Immature natural killer cell (primary cell): ENCODE measurements at regions not wholly inside any gene's neighbourhood (a gene's known extent, or its start where the extent isn't known, plus 50 kb on each side); places are given as distances from the start of the nearest gene placed in this dataset.

Experiments used
- DNase-seq, 3 donors: peaks; one replicate each; pipeline ENCODE4 v3.0.0; 2022; ENCODE audit warnings: mixed read lengths in 1 of 3
- H3K27ac Mint-ChIP-seq, 6 donors: one replicate each; pipeline ENCODE4 v1.8.0; 2020; ENCODE audit warnings: mixed read lengths in 6 of 6, mild to moderate bottlenecking in 5 of 6, inconsistent platforms in 4 of 6, moderate library complexity in 3 of 6
- H3K27me3 Mint-ChIP-seq, 3 donors: one replicate each; pipeline ENCODE4 v1.8.0; 2020 to 2021; ENCODE audit warnings: low read depth in 3 of 3, mild to moderate bottlenecking in 3 of 3, mixed read lengths in 3 of 3, moderate library complexity in 3 of 3, inconsistent platforms in 1 of 3
- H3K36me3 Mint-ChIP-seq, 3 donors: one replicate each; pipeline ENCODE4 v1.8.0; 2020; ENCODE audit warnings: mixed read lengths in 3 of 3, inconsistent platforms in 2 of 3, mild to moderate bottlenecking in 2 of 3
- H3K4me1 Mint-ChIP-seq, 2 donors: one replicate each; pipeline ENCODE4 v1.8.0; 2020; ENCODE audit warnings: inconsistent platforms in 2 of 2, mild to moderate bottlenecking in 2 of 2, mixed read lengths in 2 of 2, moderate library complexity in 1 of 2
- H3K4me3 Mint-ChIP-seq, 5 donors: one replicate each; pipeline ENCODE4 v1.8.0; 2020; ENCODE audit warnings: mild to moderate bottlenecking in 5 of 5, mixed read lengths in 5 of 5, inconsistent platforms in 3 of 5, moderate library complexity in 3 of 5
- H3K9me3 Mint-ChIP-seq, 6 donors: one replicate each; pipeline ENCODE4 v1.8.0; 2020; ENCODE audit warnings: mild to moderate bottlenecking in 6 of 6, mixed read lengths in 6 of 6, inconsistent platforms in 4 of 6, moderate library complexity in 3 of 6

DNA sequence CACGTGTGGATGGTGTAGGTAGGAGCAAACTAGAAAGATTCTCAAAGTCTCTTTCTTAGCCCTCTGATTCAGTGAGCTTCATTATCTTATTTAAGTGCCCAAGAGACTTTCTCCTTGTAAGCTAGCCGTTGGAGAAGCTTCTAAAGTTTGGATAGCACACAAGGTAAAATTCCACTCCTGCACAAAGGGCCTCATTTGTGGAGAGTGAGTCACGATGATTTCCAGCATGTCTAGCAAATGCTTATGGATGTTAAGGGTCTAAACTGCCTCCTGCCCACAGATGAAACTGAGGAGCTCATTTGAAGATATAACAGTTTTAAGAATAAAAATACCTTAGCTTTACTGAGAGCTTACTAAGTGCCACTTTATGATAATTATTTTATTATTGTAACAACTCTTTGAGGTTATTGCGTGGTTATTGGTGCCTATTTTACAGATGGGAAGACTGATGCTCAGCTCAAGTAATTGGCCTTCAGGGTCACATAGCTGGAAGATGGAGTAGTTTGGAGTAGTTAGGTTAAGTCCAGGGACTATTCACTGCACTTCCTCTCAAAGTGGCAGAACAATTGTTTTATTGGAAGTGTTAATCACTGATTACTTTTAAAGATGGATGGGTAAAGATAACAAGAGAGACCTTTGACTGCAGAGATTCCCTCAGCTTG is 78.7 kb upstream of the HIF1A start:
- H3K27me3 Mint-ChIP-seq = peaks cover 0 to 6% (median 4%) of the 10 kb centered on the region in 3 donors
- H3K9me3 Mint-ChIP-seq = no peaks in the 10 kb centered on the region
- H3K4me1 Mint-ChIP-seq = no peaks in the 10 kb centered on the region
- peaks cover 0 to 4% (median 0%) of the 10 kb centered on the region in 3 donors for H3K36me3 Mint-ChIP-seq
- H3K4me3 Mint-ChIP-seq = no peak overlapping the region
- H3K27ac Mint-ChIP-seq = no peak overlapping the region
- DNase-seq = no peak

DNA sequence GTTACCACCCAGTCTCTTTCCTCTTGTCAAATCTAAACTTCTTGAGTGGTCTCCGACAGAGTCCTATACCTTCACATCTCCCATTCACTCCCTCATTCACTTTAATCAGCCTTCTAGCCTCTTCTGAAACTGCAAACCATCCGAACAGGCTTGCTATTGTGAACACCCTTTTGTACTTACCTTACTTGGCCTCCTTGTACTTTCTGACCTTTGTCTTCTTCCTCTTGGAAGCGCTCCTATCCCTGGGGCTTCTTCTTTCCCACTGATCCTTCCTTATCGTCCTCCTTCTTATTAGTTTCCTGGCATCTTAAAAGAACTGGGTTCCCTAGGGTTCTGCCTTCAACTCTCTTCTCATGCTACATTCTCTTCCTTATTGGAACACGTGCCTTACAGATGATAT is 76.9 kb upstream of the HIF1A start:
- peaks cover 0 to 4% (median 0%) of the 10 kb centered on the region in 3 donors for H3K36me3 Mint-ChIP-seq
- H3K27me3 Mint-ChIP-seq = peaks cover 2 to 6% (median 3%) of the 10 kb centered on the region in 3 donors
- no peak overlapping the region for H3K4me3 Mint-ChIP-seq
- H3K9me3 Mint-ChIP-seq = no peaks in the 10 kb centered on the region
- H3K27ac Mint-ChIP-seq = no peak overlapping the region
- no peaks in the 10 kb centered on the region for H3K4me1 Mint-ChIP-seq
- DNase-seq = no peak

DNA sequence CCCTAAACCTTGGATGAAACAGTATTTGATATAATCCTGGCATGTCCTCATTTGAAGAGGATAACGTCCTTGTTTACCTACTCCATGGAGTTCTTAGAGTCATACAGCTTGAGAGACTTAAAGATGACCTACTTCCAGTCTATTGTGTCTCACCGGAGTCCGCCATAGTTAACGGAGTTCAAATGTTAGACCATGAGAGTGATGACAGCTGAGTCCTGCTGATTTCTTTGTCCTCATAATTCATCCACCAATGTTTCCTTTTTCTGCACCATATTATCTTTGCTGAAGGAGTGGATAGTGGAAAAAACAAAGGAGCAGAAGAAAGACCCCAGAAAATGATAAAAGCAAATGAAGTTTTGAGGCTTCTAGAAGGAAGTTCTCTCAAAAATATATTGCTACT is 75.8 kb upstream of the HIF1A start:
- peaks cover 2 to 6% (median 3%) of the 10 kb centered on the region in 3 donors for H3K27me3 Mint-ChIP-seq
- H3K27ac Mint-ChIP-seq = no peak overlapping the region
- DNase-seq = no peak
- no peaks in the 10 kb centered on the region for H3K9me3 Mint-ChIP-seq
- H3K4me3 Mint-ChIP-seq = no peak overlapping the region
- peaks cover 0 to 4% (median 0%) of the 10 kb centered on the region in 3 donors for H3K36me3 Mint-ChIP-seq
- H3K4me1 Mint-ChIP-seq = no peaks in the 10 kb centered on the region

DNA sequence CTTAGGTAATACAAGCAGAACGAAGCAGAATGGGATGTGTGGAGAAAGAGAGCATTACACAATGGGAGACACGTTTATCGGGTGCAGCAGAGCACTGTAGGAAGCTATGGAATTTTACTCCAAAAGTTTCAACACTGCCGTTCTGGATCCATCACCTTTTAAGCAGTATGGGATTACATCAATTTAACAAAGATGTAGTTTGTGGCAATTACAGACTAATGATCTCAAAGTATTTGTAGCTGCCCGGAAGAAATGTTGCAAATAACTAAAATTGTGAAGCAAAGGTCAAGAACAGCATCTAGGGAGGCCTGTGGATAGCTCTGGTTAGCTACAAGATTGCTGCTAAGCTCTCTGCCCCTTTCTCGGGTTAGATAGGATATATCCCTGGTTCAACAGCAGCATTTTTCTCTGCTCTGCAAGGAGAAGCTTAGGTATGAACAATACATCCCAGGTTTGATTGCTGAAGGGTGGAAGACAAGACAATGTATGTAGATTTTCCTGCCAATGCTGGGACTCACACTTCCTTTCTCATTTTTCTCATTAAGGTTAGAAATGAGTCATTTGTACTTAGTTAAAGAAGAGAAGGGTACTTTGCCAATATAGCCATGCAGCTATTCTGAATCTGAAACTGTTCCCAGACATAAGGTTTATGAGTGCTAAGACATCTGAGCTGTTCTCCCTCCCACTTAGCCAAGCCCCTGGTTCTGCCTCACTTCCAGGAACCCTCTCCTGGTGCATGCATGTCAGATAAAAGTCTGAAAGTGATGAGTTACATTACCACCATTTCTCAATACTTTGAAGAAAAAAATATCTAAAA is 75.0 kb upstream of the HIF1A start:
- Mint-ChIP-seq H3K4me1 (no peaks in the 10 kb centered on the region), H3K9me3 (no peaks in the 10 kb centered on the region), H3K36me3 (peaks cover 0 to 4% (median 0%) of the 10 kb centered on the region in 3 donors), H3K27ac (no peak overlapping the region), H3K27me3 (peaks cover 2 to 6% (median 3%) of the 10 kb centered on the region in 3 donors), H3K4me3 (no peak overlapping the region)
- no peak for DNase-seq

DNA sequence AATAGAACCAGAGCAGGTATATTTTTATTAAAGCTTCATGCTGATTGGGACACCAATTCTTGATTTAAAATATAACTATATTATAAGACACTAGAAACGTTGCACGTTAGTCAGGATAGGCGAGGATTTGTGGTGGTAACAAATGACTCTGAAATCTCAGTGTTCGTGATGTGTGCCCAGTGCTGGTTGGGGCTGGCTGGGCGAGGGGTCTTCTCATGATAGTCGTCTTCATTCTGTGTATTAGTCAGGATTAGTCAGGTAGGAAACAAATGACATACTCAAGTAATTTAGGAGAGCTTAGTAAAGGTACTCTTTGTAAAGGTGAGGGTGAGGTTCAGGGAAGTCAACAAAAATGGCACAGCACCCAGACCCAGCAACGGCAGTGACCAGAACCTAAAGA is 73.9 kb upstream of the HIF1A start:
- Mint-ChIP-seq H3K4me3 (no peak overlapping the region), H3K27ac (no peak overlapping the region), H3K9me3 (no peaks in the 10 kb centered on the region), H3K27me3 (peaks cover 2 to 7% (median 5%) of the 10 kb centered on the region in 3 donors), H3K4me1 (no peaks in the 10 kb centered on the region), H3K36me3 (peaks cover 0 to 7% (median 0%) of the 10 kb centered on the region in 3 donors)
- DNase-seq = no peak

DNA sequence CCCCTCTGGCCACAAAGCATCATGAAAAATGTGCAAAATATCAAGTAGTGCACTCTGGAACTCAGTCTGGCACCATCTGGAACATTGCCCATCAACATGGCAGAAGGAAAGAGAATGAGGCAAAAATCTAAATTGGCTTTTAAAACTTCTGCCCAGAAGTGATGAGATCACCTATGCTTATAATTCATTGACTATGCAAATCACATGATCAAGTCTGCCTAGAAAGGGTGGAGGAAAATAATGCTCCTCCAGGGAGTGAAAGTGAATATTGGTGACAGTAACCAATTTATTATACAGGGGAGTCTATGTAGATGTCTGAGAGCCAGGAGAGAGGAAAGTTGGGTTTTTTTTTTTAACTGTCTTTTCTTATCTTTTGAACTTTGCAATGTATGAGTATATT is 73.3 kb upstream of the HIF1A start:
- Mint-ChIP-seq H3K27ac (no peak overlapping the region), H3K36me3 (peaks cover 0 to 7% (median 0%) of the 10 kb centered on the region in 3 donors), H3K9me3 (no peaks in the 10 kb centered on the region), H3K4me1 (no peaks in the 10 kb centered on the region), H3K4me3 (no peak overlapping the region), H3K27me3 (peaks cover 2 to 7% (median 5%) of the 10 kb centered on the region in 3 donors)
- no peak for DNase-seq

DNA sequence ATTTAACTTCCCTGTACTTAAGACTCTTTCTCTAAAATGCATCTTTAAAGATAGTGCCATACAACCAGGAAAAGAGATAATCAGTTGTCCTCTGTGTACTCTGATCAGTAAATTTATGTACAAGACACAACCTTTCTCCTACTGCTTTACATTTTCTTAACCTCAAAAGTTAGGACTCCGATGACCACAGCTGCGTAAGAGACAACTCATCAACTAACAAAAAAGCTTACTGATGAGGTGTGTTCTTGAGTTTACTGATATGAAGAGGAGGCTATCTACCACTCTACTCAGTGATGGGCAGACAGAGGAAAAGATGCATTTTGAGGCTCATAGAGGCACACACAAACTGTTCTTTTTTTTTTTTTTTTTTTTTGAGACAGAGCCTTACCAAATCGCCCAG is 71.4 kb upstream of the HIF1A start:
- H3K9me3 Mint-ChIP-seq = no peaks in the 10 kb centered on the region
- DNase-seq = no peak
- H3K27ac Mint-ChIP-seq = no peak overlapping the region
- H3K27me3 Mint-ChIP-seq = peaks cover 2 to 4% (median 4%) of the 10 kb centered on the region in 3 donors
- no peaks in the 10 kb centered on the region for H3K4me1 Mint-ChIP-seq
- no peak overlapping the region for H3K4me3 Mint-ChIP-seq
- H3K36me3 Mint-ChIP-seq = peaks cover 0 to 7% (median 0%) of the 10 kb centered on the region in 3 donors

DNA sequence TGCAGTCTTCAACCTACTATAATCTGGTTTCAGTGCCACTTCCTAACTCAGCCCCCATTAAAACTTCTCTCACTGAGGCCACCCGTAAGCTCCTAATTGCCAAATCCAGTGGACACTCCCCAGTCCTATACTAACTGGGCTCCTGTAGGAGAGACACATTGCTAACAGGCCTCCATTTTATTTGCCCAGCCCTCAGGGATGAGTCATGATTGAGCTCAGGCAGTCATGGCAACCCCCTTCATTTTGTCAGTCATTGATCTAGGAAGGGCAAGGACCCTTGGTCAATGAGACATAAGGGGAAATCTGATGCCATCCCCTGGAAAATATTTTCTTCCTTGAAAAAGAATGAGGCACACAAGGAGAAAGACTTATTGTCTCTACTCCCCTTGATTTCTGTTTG is 70.1 kb upstream of the HIF1A start:
- H3K27ac Mint-ChIP-seq = no peak overlapping the region
- DNase-seq = no peak
- H3K9me3 Mint-ChIP-seq = no peaks in the 10 kb centered on the region
- H3K4me1 Mint-ChIP-seq = no peaks in the 10 kb centered on the region
- peaks cover 0 to 4% (median 2%) of the 10 kb centered on the region in 3 donors for H3K27me3 Mint-ChIP-seq
- no peak overlapping the region for H3K4me3 Mint-ChIP-seq
- peaks cover 0 to 7% (median 0%) of the 10 kb centered on the region in 3 donors for H3K36me3 Mint-ChIP-seq

DNA sequence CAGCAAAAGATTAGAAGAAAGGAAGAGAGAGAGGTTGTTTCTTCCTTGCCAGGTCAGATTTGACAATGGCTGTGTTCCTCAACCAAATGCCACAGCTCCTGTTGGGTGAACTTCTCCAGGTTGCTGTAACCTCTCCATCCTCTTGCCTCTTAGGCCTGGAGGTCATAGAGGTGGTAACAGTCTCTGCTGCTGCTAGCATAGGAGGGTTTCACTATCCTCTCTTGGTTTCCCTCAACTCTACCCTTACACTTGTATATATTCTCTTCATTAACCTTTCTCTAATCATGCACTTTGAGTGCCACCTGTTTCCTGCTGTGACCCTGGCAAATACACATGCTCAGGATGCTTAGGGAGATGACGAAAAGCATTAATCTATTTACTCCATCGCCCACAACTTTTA is 67.7 kb upstream of the HIF1A start:
- DNase-seq = no peak
- Mint-ChIP-seq H3K36me3 (peaks cover 0 to 7% (median 0%) of the 10 kb centered on the region in 3 donors), H3K9me3 (no peaks in the 10 kb centered on the region), H3K4me1 (no peaks in the 10 kb centered on the region), H3K27me3 (peaks cover 0 to 4% (median 2%) of the 10 kb centered on the region in 3 donors), H3K27ac (no peak overlapping the region), H3K4me3 (no peak overlapping the region)

DNA sequence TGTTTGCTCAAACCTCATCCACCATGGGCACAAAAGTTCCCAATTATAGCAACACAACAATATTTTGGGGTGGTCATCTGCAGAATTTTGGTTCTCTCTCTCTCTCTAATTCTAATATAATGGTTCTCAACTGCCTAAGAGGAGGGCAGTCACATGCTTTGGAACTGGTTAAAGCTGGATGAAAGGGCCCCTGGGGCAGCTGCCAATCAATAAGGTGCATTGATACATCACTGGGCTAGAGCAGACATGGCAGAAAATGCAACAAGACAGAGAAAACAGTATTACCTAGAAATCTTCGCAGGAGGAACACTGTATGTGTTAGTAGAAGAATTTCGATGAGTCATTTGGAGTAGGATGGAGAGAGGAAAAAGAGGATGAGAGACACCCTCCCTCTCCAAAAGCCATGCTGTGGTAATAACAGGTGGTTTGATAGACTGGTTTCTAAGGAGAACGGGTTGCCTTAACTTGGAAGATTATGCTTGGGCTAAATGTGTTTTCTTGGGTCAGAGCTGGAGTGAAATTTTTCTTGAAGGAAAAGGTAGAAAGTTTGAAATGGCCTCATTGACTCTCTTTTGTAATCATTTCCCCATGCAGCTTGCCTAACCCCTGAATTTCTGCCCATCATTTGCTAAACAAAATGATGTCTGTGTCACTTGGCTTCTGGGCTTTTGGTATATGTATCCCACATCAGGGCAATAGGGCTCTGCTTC is 67.1 kb upstream of the HIF1A start:
- Mint-ChIP-seq H3K27ac (peak overlapping the region in 1 of 6 donors; percentile 4), H3K27me3 (peaks cover 0 to 4% (median 0%) of the 10 kb centered on the region in 3 donors), H3K36me3 (peaks cover 0 to 7% (median 0%) of the 10 kb centered on the region in 3 donors), H3K4me3 (no peak overlapping the region), H3K4me1 (no peaks in the 10 kb centered on the region), H3K9me3 (no peaks in the 10 kb centered on the region)
- no peak for DNase-seq

DNA sequence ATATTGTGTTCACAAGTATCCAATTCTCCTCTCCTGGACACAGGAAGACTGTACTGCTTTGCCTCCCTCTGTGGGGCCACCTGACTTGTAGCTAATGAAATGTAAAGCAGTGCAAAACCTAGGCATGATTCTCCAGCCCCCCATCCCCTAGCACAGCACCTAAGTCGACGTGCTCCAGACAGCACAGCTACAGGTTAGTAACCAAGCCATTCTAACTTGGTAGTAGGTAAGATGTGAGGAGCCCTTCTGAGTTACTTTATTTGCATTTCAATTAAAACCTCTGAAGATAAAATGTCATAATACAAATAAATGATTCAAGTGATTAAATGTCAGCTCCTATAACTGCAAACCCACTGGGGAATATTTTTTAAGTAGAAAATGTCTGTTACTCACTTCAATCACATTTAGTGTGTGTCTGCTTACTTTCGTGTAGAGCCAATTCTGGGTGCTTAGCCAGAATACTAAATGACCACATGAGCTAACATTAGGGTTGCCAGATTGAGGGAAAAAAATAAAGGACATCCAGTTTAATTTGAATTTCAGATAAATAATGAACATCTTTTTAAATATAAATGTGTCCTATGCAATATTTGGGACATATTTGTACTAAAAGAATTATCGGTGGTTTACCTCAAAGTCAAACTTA is 64.8 kb upstream of the HIF1A start:
- Mint-ChIP-seq H3K9me3 (no peaks in the 10 kb centered on the region), H3K27ac (no peak overlapping the region), H3K27me3 (peaks cover 0 to 7% (median 0%) of the 10 kb centered on the region in 3 donors), H3K4me3 (no peak overlapping the region), H3K4me1 (no peaks in the 10 kb centered on the region), H3K36me3 (peaks cover 0 to 7% (median 0%) of the 10 kb centered on the region in 3 donors)
- no peak for DNase-seq

DNA sequence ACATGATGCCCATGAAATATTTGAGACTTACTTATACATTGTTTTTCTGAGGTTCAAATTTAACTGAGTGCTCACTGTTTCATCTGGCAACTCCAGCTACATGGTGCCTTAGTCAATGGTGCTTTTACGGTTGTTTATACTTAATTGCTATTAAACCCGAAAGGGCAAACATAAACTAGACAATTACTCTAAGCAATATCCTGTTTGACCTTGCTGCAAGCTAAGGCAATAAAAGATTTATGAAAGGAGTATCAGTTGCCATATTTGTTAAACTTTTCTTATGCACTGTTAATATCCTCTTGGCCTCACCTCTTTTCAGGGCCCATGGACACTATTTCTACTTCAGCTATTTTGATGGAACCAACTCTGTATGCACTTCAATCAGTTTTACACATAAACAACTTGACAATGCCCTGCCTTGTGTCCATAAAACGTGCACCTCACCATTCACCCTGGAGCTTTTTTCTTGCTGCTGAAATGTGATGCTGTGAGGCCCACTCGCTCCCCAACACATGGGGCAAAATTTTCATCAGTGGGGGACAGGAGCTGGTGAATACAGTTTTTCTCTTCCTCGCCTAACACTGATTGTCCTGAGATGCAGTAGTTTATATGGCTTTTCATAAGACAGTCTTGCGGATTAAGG is 64.1 kb upstream of the HIF1A start:
- peaks cover 0 to 4% (median 0%) of the 10 kb centered on the region in 3 donors for H3K27me3 Mint-ChIP-seq
- no peaks in the 10 kb centered on the region for H3K9me3 Mint-ChIP-seq
- no peak overlapping the region for H3K4me3 Mint-ChIP-seq

DNA sequence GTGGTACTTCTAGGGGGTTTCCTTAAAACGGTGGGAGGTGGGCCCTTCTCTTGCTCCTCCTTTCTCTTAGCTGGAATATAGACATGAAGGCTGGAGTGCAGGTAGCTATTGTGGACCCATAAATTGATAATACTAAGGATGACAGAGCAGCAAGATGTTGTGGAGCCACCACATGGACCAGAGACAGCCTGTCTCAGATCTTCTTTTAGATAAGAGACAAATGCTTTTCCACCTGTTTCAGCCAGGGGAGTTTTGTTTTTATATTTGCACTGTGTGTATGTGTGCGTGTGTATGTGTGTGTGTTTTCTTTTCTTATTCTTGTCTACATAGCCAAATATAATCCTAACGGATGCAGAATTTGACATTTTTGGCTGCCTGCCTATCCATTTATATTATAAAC is 62.9 kb upstream of the HIF1A start:
- Mint-ChIP-seq H3K27me3 (peaks cover 0 to 2% (median 0%) of the 10 kb centered on the region in 3 donors), H3K4me1 (no peaks in the 10 kb centered on the region), H3K27ac (no peak overlapping the region), H3K9me3 (no peaks in the 10 kb centered on the region), H3K4me3 (no peak overlapping the region), H3K36me3 (peaks cover 0 to 3% (median 0%) of the 10 kb centered on the region in 3 donors)
- DNase-seq = no peak

More for the DNA sequence above, 64.1 kb upstream of the HIF1A start:
- no peak overlapping the region for H3K27ac Mint-ChIP-seq
- peaks cover 0 to 3% (median 0%) of the 10 kb centered on the region in 3 donors for H3K36me3 Mint-ChIP-seq
- no peaks in the 10 kb centered on the region for H3K4me1 Mint-ChIP-seq
- DNase-seq = no peak
